ENCODE measurements at regions not wholly inside any gene's neighbourhood (a gene's known extent, or its start where the extent isn't known, plus 50 kb on each side); places are given as distances from the start of the nearest gene placed in this dataset.

- TF ChIP-seq CTCF (IDR thresholded peaks at IDR 0.05), result no peak
- TF ChIP-seq POLR2A (IDR thresholded peaks at IDR 0.05), result no peak
Measured at GRCh38 chr6:128723667-128724066, 159.3 kb upstream of the LAMA2 start.

Measured in transverse colon (tissue), 3 donors.